ENCODE measurements at regions not wholly inside any gene's neighbourhood (a gene's known extent, or its start where the extent isn't known, plus 50 kb on each side); places are given as distances from the start of the nearest gene placed in this dataset.

- TF ChIP-seq TBP (IDR thresholded peaks at IDR 0.05; ENCODE audit: low read depth, low read length) (no peak), POLR2AphosphoS5 (IDR thresholded peaks at IDR 0.05; ENCODE audit: low read depth, low read length) (no peak), BRCA1 (IDR thresholded peaks at IDR 0.05; ENCODE audit: low read depth, low read length) (no peak), KDM1A (IDR thresholded peaks at IDR 0.05; ENCODE audit: borderline replicate concordance, low read length) (no peak), POLR2A (IDR thresholded peaks at IDR 0.05; ENCODE audit: control extremely low read depth in 1 of 2, low read depth in 2 of 2, low read length in 2 of 2) (no peak), GABPA (IDR thresholded peaks at IDR 0.05; ENCODE audit: borderline replicate concordance, insufficient read depth, low read length) (no peak), POU5F1 (IDR thresholded peaks at IDR 0.05; ENCODE audit: low read depth, low read length) (no peak), RAD21 (IDR thresholded peaks at IDR 0.05 in 1 of 2, conservative IDR thresholded peaks at IDR 0.05 in 1 of 2; ENCODE audit: low read depth in 2 of 2, low read length in 2 of 2) (no peak), TAF1 (IDR thresholded peaks at IDR 0.05; ENCODE audit: low read depth, low read length) (no peak), CHD2 (IDR thresholded peaks at IDR 0.05; ENCODE audit: low read length) (no peak), EZH2 (IDR thresholded peaks at IDR 0.05; ENCODE audit: low read depth, low read length, severe bottlenecking) (no peak)
- TF ChIP-seq, protein P1, sequence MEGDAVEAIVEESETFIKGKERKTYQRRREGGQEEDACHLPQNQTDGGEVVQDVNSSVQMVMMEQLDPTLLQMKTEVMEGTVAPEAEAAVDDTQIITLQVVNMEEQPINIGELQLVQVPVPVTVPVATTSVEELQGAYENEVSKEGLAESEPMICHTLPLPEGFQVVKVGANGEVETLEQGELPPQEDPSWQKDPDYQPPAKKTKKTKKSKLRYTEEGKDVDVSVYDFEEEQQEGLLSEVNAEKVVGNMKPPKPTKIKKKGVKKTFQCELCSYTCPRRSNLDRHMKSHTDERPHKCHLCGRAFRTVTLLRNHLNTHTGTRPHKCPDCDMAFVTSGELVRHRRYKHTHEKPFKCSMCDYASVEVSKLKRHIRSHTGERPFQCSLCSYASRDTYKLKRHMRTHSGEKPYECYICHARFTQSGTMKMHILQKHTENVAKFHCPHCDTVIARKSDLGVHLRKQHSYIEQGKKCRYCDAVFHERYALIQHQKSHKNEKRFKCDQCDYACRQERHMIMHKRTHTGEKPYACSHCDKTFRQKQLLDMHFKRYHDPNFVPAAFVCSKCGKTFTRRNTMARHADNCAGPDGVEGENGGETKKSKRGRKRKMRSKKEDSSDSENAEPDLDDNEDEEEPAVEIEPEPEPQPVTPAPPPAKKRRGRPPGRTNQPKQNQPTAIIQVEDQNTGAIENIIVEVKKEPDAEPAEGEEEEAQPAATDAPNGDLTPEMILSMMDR (IDR thresholded peaks at IDR 0.05; ENCODE audit: control extremely low read depth in 1 of 3, insufficient read depth in 1 of 3, low read depth in 1 of 3, low read length in 3 of 3) = no peak
Observed at GRCh38 chr17:71762526-71762925, 358.3 kb upstream of the SOX9 start.
